Ovary (tissue), 3 donors: ENCODE measurements at regions not wholly inside any gene's neighbourhood (a gene's known extent, or its start where the extent isn't known, plus 50 kb on each side); places are given as distances from the start of the nearest gene placed in this dataset.

Experiments
- POLR2A ChIP-seq: fragments of 450-650 bp; IDR thresholded peaks from one replicate; pipeline ENCODE4 v1.6.1; 2017; ENCODE audit warnings: antibody characterized with exemption, mild to moderate bottlenecking, moderate library complexity
- TF ChIP-seq, protein P1 (sequence below), 3 donors: fragments of 450-650 bp in 2 of 3; fragments of 200-600 bp in 1 of 3; IDR thresholded peaks; one replicate each; pipeline versions ENCODE4 v1.5.1 to v1.8.0; 2016 to 2022; ENCODE audit warnings: antibody characterized with exemption in 3 of 3, mild to moderate bottlenecking in 1 of 3
- donor health status: DM: no; HTN: no; CAD: no.

DNA sequence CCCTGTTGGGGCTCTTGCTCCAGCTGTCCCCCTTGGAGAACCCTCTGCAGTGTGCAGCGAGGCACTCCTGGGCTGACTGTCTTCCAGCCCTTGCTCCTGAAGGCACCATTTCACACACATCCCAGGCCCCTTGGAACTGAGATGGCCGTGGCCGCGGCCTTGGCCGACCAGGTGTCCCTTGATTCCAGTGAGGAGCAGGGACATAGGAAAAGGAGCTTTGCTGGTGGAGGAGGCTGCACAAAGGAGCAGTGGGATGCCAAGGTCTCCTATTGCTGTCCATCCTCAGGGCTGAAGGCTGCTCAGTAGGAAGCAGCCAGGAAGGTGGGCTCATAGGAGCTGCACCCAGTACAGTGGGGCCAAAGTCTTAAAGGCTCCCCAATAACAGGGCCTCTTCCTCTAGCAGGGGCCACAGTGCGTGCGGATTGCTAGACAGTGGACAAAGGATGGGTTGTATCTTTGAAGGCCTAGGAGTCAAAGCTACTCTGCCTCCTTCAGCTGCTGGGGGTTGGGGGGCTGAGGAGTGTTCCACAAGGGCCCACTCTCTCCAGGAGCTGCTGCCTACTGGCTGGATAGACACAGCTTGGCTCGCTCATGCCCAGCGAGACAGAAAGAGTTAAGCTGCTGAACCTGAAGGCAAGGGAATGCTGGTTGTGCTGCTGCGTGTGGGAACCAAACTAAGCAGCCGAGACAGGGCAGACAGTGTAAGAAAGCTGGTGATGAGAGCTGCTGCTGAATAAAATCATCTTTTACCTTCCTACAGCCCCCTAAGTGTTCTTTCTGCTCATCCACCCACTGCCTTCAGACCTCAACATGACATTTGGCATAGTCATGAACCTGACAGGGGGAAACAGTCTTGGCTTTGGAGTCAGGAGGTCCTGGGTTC, 891.9 kb upstream of the ZNF722 start:
- TF ChIP-seq, protein P1, sequence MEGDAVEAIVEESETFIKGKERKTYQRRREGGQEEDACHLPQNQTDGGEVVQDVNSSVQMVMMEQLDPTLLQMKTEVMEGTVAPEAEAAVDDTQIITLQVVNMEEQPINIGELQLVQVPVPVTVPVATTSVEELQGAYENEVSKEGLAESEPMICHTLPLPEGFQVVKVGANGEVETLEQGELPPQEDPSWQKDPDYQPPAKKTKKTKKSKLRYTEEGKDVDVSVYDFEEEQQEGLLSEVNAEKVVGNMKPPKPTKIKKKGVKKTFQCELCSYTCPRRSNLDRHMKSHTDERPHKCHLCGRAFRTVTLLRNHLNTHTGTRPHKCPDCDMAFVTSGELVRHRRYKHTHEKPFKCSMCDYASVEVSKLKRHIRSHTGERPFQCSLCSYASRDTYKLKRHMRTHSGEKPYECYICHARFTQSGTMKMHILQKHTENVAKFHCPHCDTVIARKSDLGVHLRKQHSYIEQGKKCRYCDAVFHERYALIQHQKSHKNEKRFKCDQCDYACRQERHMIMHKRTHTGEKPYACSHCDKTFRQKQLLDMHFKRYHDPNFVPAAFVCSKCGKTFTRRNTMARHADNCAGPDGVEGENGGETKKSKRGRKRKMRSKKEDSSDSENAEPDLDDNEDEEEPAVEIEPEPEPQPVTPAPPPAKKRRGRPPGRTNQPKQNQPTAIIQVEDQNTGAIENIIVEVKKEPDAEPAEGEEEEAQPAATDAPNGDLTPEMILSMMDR (IDR thresholded peaks at IDR 0.05) = no peak
- no peak for TF ChIP-seq POLR2A
